Keratinocyte (primary cell): ENCODE measurements at regions not wholly inside any gene's neighbourhood (a gene's known extent, or its start where the extent isn't known, plus 50 kb on each side); places are given as distances from the start of the nearest gene placed in this dataset.

Source experiments
- CTCF ChIP-seq, 3 experiments: IDR thresholded peaks in 1 of 3; conservative IDR thresholded peaks in 1 of 3; optimal IDR thresholded peaks in 1 of 3; 2 replicates in 2 of 3; 3 replicates in 1 of 3; pipeline versions ENCODE3 to v1.5.1; 2011; ENCODE audit warnings: low read length in 3 of 3, mild to moderate bottlenecking in 3 of 3, moderate library complexity in 2 of 3, control low read depth in 1 of 3, inconsistent platforms in 1 of 3; ENCODE audit not compliant: insufficient read depth in 2 of 3; ENCODE audit errors: extremely low read depth in 1 of 3
- EZH2 ChIP-seq: IDR thresholded peaks from one replicate; pipeline ENCODE4 v1.6.1; 2012; ENCODE audit warnings: inconsistent platforms, mild to moderate bottlenecking, low read length, moderate library complexity

GRCh38 chr1:56411484-56412180 lies 167.7 kb downstream of the PLPP3 start:
- TF ChIP-seq CTCF (optimal IDR thresholded peaks at IDR 0.05 in 1 of 3, IDR thresholded peaks at IDR 0.05 in 1 of 3, conservative IDR thresholded peaks at IDR 0.05 in 1 of 3; ENCODE audit: extremely low read depth in 1 of 3, insufficient read depth in 2 of 3, low read length in 3 of 3) = no peak
- TF ChIP-seq EZH2 = no peak
